NOMO-1 (cell line): ENCODE measurements at regions not wholly inside any gene's neighbourhood (a gene's known extent, or its start where the extent isn't known, plus 50 kb on each side); places are given as distances from the start of the nearest gene placed in this dataset.
"Not testable (repeated sequence)": the region's sequence is repeated elsewhere in the genome, so short reads cannot be mapped to it uniquely, and the experiment has no call there.

Experiments used
- DNase-seq, 2 experiments: peaks; one replicate each; lab custom pipeline; 2025; ENCODE audit not compliant: unreplicated experiment in 2 of 2; lab: John Stamatoyannopoulos, UW

GRCh38 chrX:110965409-110966090 lies 130.4 kb upstream of the PAK3 start:
- no peak for DNase-seq

DNA sequence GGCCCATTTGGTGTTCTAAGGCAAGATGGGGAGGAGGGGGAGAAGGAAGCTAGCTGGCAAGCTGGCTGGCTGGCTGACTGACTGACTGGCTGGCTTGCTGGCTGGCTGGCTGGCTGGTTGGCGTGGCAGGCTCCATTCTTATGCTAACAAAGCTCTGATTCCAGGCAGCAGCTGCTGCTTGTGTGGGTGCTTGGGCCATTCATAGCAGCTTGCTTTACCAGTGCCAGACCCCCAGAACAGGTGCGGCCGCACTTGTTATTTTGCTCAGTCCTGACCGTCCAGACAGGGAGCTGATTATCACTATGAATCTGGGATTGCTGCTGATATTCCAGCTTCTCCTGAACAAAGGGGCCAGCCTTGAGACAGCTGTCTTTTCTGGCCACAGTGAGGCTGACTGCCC lies 131.2 kb upstream of the PAK3 start:
- no peak for DNase-seq

DNA sequence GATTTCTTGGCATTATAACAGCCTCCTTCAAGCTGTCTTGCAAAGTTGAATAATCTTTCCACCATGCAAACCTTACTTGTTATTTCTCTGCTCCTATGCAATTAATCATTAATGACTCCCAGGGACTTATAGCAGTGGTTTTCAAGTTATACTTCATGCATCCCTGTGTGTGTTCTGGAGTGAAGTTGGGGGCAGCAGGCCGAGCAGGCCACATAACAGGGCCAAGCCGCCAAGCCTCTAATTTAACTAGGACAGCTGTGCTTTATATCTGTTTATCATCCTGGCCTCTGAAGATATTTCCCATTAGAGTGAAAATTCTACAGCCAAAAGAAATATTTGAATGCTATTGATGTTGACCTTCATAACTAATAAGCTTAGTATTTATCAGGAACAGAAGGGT lies 133.5 kb upstream of the PAK3 start:
- no peak for DNase-seq

- DNase-seq = no peak
Observed at GRCh38 chrX:110955706-110956105, 140.3 kb upstream of the PAK3 start.

GRCh38 chrX:110954428-110955100 lies 141.4 kb upstream of the PAK3 start:
- no peak for DNase-seq

- DNase-seq = no peak
Observed at GRCh38 chrX:110951472-110952269, 144.3 kb upstream of the PAK3 start.

DNA sequence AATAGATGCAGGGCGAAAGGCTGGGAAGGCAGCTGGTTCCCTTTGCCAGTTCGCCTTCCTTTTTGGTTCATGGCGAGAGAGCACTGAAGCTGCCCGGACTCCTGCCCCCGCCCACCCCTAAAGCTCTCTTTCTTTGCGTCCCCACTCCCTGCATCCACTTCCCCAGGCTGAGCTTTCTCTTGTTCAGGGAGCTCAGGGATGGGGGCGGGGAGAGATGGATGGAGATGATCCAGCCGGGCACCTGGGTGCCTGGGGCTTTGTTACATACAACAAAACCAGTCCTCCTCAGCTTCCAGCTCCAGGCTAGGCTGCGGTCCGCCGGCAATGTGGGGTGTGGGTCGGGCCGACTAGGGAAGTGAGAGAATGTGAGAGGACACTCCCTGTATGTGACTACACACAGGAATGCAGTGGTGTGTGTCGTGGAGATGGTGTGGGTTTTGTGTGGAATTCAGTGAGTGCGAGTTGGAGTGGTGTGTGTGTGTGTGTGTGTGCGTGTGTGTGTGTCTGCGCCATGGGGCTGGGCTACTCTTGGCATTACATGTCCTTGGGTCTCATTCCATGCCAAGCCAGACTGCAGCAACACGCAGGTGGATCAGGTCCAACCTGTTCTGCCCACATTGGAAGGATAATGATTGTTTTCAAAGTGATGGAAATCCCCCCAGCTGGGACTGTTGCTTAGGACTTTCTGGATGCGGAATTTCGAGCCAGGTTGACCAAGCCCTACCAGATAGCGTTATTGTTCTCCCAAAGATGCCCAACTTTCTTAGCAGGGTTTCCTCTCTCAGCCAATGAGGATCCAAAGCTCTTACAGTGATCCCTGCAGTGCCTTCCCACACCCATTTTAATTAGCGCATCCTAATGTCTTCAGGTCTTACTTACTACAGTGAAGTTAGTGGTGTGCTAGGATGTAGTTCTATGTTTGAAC lies 149.4 kb upstream of the CHRDL1 start:
- DNase-seq = no peak

GRCh38 chrX:110944311-110944750 lies 148.7 kb upstream of the CHRDL1 start:
- DNase-seq = no peak

GRCh38 chrX:110941906-110942305 lies 146.3 kb upstream of the CHRDL1 start:
- no peak for DNase-seq

DNA sequence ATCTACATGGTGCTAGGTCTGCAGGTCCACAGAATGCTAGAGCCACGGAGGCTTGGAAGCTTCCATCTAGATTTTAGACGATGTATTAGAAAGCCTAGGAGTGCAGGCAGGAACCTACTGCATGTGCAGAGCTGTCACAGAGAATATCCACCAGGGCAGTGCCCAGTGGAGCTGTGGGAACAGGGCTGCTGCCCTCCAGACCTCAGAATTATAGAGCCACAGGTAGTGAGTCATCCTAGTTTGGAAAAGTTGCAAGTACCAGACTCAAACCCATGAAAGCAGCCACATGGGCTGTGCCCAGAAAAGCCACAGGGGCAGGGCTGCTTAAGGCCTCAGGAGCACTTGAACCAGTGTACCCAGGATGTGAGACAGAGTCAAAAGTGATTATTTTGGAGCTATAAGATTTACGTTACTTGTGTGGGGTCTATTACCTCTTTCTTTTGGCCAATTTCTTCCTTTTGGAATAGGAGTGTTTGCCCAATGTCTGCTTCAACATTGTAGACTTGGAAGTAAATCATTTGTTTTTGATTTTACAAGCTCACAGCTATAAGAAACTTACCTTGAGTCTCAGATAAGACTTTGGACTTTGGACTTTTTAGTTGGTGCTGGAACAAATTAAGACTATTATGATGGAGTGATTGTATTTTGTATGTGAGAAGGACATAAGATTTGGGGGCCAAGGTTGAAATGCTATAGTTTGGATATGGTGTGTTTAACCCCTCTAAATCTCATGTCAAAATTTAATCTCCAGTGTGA lies 143.5 kb upstream of the CHRDL1 start:
- no peak for DNase-seq

DNA sequence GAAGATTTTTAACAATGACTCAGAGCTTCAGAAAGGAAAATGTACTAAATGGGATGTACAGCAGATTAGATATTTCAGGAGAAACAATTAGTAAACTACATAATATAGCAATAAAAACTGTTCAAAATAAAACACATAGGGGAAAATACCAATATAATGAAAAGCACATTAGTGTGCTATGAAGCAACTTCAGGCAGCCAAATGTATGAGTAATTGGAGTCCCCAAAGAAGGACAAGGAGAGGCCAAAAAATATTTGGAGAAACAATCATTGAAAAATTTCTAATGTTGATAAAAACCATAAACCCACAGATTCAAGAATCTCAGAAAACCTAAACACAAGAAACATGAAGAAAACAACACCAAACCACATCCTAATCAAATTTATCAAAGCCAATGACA lies 129.3 kb upstream of the CHRDL1 start:
- DNase-seq = no peak

GRCh38 chrX:110920991-110921390 lies 125.4 kb upstream of the CHRDL1 start:
- DNase-seq = no peak

- DNase-seq = no peak
Observed at GRCh38 chrX:110915570-110915969, 120.0 kb upstream of the CHRDL1 start.

- no peak for DNase-seq
Observed at GRCh38 chrX:110915111-110915510, 119.5 kb upstream of the CHRDL1 start.

DNA sequence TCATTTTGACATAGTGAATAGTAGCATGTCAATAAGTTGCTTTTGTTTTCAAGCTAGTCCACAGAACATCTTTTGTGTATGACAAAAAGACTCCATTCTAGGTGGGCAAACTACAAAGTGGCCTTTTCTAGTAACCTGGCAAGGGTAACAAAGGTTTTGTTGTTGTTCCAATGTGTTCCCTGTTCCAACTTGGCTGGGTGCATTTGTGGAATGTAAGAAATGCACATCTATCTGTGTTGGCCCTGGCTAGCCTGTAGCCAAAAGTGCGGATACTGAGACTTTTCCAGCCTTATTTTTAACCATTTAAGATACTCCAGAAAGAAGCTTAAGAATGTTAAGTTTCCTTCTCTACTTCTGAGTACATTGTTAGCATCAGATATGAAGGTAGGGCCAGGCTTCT lies 118.7 kb upstream of the CHRDL1 start:
- no peak for DNase-seq

- not testable (repeated sequence) for DNase-seq
Observed at GRCh38 chrX:110904747-110905146, 109.1 kb upstream of the CHRDL1 start.

GRCh38 chrX:110881971-110882370 lies 86.4 kb upstream of the CHRDL1 start:
- DNase-seq = no peak

DNA sequence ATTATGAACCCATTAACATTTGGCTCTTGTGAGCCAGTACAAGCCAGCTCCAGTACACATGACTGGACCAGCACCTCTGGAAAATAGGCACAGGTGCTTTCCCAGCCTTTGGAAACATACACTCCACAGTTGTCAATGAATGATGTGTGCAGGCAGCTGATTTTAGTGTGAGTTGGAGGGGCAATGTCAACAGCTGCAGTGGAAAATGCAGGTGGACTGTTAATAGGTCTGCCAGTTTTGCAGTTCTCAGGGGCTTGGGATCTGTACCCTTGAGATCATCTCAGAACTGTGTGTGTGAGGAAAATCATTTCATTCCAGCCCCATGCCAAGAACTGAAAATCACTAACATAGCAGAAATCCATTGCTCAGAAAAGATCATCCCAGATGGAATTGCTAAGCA lies 81.7 kb upstream of the CHRDL1 start:
- DNase-seq = no peak

DNA sequence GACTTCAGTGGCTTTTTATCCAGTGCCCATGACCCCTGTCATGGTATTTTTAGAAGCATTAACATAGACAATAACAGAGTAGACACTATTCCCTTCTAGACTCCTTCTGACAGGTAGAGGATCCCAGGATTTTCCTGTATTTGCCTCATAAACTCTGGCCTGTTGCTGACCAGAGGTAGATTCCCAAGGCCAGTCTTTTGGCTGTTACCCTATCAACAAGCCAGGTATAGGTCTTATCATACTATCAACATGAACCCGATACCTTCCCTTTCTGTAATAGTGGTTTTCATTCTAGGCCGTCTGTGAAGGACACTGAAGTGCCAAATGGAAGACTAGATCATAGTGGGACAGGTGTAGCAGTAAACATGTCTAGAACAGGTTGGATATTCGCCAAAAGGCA lies 76.2 kb upstream of the CHRDL1 start:
- DNase-seq = no peak

DNA sequence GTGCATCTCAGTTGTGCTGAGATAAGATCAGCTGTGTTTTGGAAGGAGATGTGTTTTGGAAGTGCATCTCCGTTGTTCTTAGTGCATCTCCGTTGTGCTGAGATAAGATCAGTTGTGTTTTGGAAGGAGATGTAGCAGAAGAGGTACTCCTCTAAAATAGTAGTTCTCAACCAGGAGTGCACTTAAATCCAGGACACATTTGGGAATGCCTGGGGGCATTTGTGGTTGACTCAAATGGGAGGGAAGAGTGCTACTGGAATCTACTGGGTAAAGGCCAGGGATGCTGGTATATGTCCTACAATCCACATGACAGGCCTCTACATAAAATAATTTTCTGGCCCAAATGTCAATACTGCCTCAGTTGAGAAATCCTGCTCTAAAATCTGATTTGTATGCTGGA lies 70.8 kb upstream of the CHRDL1 start:
- DNase-seq = no peak
